ENCODE measurements at regions not wholly inside any gene's neighbourhood (a gene's known extent, or its start where the extent isn't known, plus 50 kb on each side); places are given as distances from the start of the nearest gene placed in this dataset.

GRCh38 chr2:117502121-117502520 is 312.4 kb upstream of the DDX18 start:
- TF ChIP-seq EZH2 (IDR thresholded peaks at IDR 0.05; ENCODE audit: insufficient read depth, poor library complexity, severe bottlenecking) (no peak), EZH2phosphoT487 (IDR thresholded peaks at IDR 0.05; ENCODE audit: insufficient read depth, low read depth) (no peak)
